Motor neuron (in vitro differentiated cells): ENCODE measurements at regions not wholly inside any gene's neighbourhood (a gene's known extent, or its start where the extent isn't known, plus 50 kb on each side); places are given as distances from the start of the nearest gene placed in this dataset.
A peak's percentile ranks its signal among the peaks of the same experiment; 100 is the strongest.

Experiments used
- ATAC-seq, 8 experiments: fragments of 200-7000 bp; cut with Tn5 transposase; replicated peaks in 6 of 8; 2 replicates each; pipeline ENCODE4 v1.8.0; 2021; ENCODE audit warnings: mild to moderate bottlenecking in 8 of 8, moderate library complexity in 8 of 8
- H3K27ac ChIP-seq, 2 donors: fragments of 250-450 bp; sonication (Bioruptor Pico); 2 replicates each; pipeline ENCODE4 v1.9.0; 2021; ENCODE audit warnings: antibody characterized with exemption in 2 of 2, mild to moderate bottlenecking in 2 of 2, moderate library complexity in 1 of 2
- H3K4me1 ChIP-seq, 2 donors: fragments of 250-450 bp; sonication (Bioruptor Pico); replicated peaks in 1 of 2; 2 replicates each; pipeline ENCODE4 v1.6.1; 2021; ENCODE audit warnings: antibody characterized with exemption in 2 of 2, mild to moderate bottlenecking in 2 of 2, moderate library complexity in 1 of 2
- H3K4me3 ChIP-seq, 5 donors: fragments of 250-450 bp; sonication (Bioruptor Pico); 2 replicates each; pipeline ENCODE4 v1.9.0; 2021; ENCODE audit warnings: antibody characterized with exemption in 5 of 5, mild to moderate bottlenecking in 5 of 5, moderate library complexity in 4 of 5
- WGBS, 10 experiments: fragments of 450-650 bp; shearing (Covaris generic); methylation state at CpG; one replicate each; pipeline ENCODE4 v1.0.0; 2022; 5-methylcytosine and 5-hydroxymethylcytosine counted together
- in situ Hi-C, 9 experiments: fragments of 400-800 bp; cut with MboI; loops; one replicate each; pipeline ENCODE4 v1.15.0; 2021; ENCODE audit warnings: low sequenced_read_pairs in 9 of 9, low pct_unique_long_range_greater_than_20kb in 2 of 9; ENCODE audit not compliant: unreplicated experiment in 9 of 9

DNA sequence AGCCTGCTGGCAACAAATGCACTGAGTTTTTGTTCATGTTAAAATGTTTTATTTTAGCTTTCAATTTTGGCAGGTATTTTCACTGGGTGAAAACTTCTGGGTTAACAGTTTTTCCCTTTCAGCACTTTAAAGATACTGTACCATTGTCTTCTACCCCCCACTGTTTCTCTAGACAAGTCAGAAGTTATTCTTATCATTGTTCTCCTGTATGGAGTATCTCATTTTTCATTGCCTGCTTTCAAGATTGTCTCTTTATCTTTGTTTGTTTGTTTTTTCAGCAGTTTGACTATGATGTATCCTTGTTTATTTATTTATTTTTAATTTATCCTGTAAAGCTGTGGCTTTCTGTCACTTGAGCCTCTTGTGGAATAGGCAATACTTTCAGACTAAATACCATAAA, 277.0 kb downstream of the ICOS start:
- in situ Hi-C loops, result no loop called here
- no peak overlapping the region for H3K27ac ChIP-seq

DNA sequence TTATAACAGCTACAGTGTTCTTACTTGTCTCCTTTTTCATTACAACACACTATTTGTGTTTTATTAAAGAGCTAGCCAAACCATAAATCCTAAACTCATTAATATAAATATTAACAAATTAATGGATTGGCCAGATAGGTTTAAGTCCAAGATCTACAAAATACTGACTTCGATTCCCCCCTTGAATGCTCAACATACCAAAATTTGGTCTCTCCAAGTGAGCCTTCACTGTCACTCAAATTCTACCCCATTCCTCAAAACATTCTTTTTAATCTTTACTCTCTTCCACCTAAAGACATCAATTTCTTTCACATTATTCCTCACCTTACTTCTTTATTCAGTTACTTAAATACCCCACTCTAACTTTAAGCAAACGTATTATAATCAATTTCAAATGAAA, 281.5 kb downstream of the ICOS start:
- Histone ChIP-seq H3K27ac (no peak overlapping the region), H3K4me3 (no peak overlapping the region), H3K4me1 (no peaks in the 10 kb centered on the region)
- 5 to 100% (median 82%) methylated on average over 1 to 2 of the region's 2 CpGs; no CpG with 5 or more reads in 1 of the 10 experiments for WGBS, 10 experiments
- no peak for ATAC-seq
- in situ Hi-C loops, result no loop called here

More for the DNA sequence above, 277.0 kb downstream of the ICOS start:
- Histone ChIP-seq H3K4me3 (no peak overlapping the region), H3K4me1 (no peaks in the 10 kb centered on the region)
- no peak for ATAC-seq

DNA sequence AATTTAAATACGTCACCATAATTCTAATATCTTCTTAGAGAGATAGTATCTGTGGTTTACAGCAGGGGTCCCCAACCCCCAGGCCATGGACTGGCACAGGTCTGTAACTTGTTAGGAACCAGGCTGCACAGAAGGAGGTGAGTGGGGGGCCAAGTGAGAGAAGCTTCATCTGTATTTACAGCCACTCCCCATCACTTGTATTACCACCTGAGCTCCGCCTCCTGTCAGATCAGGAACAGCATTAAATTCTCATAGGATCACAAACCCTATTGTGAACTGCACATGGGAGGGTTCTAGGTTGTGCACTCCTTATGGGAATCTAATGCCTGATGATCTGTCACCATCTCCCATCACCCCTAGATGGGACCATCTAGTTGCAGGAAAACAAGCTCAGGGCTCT, 282.6 kb downstream of the ICOS start:
- in situ Hi-C loops, result no loop called here
- H3K27ac ChIP-seq, result no peak overlapping the region
- no peaks in the 10 kb centered on the region for H3K4me1 ChIP-seq
- WGBS, 10 experiments, result 0 to 100% (median 50%) methylated on average over 1 to 2 of the region's 2 CpGs; no CpG with 5 or more reads in 4 of the 10 experiments
- H3K4me3 ChIP-seq, result no peak overlapping the region
- ATAC-seq, result no peak

DNA sequence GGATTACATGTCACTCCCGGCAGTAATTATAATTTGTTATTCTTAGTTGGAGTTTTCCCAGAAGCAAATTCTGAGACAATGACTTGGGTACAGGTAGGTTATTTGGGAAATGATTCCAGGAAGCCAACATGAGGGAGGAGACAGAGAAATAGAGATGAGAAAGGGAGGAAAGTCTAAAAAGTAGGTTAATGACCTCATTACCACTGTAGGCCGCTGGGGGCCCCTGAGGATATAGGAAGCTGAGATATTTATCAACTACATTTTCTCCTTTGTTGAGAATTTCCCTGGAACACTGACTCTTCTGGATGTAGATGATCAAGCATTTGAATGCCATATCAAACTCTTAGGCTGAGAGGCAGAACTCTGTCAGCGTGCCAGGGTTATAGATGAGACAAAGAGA, 284.3 kb downstream of the ICOS start:
- ATAC-seq, result no peak
- no peak overlapping the region for H3K4me3 ChIP-seq
- WGBS, 10 experiments, result 19 to 100% (median 90%) methylated on average over 1 to 3 of the region's 3 CpGs; no CpG with 5 or more reads in 2 of the 10 experiments
- no peak overlapping the region for H3K27ac ChIP-seq
- H3K4me1 ChIP-seq, result peaks cover 2 to 5% of the 10 kb centered on the region in 2 donors
- in situ Hi-C loops, result no loop called here

DNA sequence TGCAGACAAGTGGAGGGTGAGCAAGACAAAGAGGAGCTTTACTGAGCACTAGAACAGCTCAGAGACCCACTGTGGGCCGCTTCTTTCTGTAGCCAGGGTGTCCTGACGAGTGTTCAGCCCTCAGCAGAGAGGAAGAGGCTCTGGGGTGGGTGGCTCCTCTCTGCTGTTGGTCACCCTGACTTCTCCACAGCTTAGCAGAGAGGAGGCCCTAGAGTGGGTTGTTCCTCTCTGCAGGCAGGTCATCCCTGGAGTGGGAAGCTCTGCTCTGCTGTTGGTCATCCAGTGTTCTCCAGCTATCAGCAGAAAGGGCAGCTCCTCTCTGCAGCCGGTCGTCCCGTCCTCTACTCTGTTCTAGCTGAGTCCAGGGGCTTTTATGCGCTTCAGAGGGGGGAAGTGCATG, 286.5 kb downstream of the ICOS start:
- in situ Hi-C loops, result no loop called here
- no peak for ATAC-seq
- 0 to 100% (median 82%) methylated on average over 1 to 5 of the region's 6 CpGs; no CpG with 5 or more reads in 4 of the 10 experiments for WGBS, 10 experiments
- Histone ChIP-seq H3K4me3 (no peak overlapping the region), H3K27ac (no peak overlapping the region), H3K4me1 (peaks cover 6 to 19% of the 10 kb centered on the region in 2 donors)

DNA sequence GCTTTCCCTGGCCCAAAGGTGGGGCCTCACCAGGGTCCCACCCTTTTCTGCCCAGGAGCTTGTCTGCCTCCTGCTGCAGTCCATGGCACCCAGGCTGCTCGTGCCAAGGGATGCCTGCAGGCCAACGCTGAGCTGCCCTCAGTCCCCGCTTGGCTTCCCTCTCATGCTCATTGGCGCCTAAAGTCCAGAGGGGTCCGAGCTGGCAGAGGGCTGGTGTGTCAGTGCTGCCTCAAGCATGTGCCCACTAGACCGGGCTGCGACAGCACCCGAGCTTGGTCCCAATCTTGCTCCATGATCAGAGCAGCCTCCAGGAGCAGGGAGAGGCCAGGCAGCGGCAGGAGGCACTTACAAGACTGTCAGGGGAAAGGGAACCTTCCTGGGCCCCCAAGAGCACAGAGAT, 287.0 kb downstream of the ICOS start:
- H3K4me3 ChIP-seq, result no peak overlapping the region
- peaks cover 11 to 24% of the 10 kb centered on the region in 2 donors for H3K4me1 ChIP-seq
- no peak for ATAC-seq
- WGBS, 10 experiments, result 70 to 100% (median 94%) methylated on average over 1 to 5 of the region's 9 CpGs; no CpG with 5 or more reads in 6 of the 10 experiments
- H3K27ac ChIP-seq, result no peak overlapping the region
- in situ Hi-C loops, result no loop called here

DNA sequence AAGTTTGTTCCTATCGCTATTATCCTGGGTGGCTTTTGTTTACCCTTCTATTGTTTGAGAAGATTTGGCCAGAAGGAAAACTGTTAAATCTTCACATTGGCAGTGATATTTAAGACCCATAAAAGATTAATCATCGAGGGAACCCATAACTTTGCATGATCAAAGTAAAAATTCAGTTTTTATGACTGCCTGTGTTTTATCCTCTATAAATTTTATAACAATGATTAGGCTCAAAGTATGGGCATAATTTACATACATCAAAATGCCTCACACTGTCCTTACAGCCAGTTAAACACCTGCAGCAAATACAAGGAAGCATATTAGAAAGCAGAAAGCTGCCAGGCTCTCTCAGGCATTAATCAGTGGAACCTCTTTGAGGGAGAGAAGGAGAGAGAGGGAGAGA, 289.1 kb downstream of the ICOS start:
- Histone ChIP-seq H3K27ac (no peak overlapping the region), H3K4me1 (peaks cover 11 to 29% of the 10 kb centered on the region in 2 donors), H3K4me3 (no peak overlapping the region)
- in situ Hi-C loops, result no loop called here
- WGBS, 10 experiments, result 17 to 82% (median 43%) methylated on average over 2 of the region's 2 CpGs; no CpG with 5 or more reads in 2 of the 10 experiments
- ATAC-seq, result peak in 3 of 8 experiments; percentile 12 to 61 (median 24)

DNA sequence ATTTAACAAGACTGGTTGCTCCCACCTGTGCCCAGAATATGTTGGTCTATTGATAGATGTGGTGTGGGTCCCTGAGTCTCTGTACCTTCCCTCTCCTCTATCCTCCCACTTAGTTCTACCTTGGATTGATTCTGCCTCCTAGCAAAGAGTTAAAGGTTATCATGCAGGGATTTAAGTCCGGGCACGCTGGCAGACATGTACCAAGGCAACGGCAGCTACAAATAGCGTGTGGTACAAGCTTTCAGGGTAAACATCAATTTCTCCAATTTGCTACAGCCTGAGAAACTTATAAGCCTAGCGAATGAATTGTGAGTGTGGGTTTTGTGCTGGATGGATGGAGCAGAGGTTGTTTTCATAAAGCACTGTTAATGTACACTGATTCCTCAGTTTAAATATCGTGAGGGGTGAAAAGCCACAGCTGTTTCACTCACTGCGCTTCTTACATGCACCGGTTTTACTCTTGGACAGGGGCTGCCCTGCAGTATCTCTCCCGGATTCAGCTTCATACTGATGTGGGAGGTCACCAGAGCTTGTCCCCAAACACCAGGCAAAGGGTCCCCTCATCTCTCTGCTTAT, 289.8 kb downstream of the ICOS start:
- ATAC-seq, result peak in 1 of 8 experiments; percentile 18
- Histone ChIP-seq H3K4me3 (no peak overlapping the region), H3K4me1 (peaks cover 11 to 29% of the 10 kb centered on the region in 2 donors), H3K27ac (no peak overlapping the region)
- in situ Hi-C loops, result no loop called here
- WGBS, 10 experiments, result 54 to 100% (median 87%) methylated on average over 3 to 9 of the region's 9 CpGs; no CpG with 5 or more reads in 1 of the 10 experiments

DNA sequence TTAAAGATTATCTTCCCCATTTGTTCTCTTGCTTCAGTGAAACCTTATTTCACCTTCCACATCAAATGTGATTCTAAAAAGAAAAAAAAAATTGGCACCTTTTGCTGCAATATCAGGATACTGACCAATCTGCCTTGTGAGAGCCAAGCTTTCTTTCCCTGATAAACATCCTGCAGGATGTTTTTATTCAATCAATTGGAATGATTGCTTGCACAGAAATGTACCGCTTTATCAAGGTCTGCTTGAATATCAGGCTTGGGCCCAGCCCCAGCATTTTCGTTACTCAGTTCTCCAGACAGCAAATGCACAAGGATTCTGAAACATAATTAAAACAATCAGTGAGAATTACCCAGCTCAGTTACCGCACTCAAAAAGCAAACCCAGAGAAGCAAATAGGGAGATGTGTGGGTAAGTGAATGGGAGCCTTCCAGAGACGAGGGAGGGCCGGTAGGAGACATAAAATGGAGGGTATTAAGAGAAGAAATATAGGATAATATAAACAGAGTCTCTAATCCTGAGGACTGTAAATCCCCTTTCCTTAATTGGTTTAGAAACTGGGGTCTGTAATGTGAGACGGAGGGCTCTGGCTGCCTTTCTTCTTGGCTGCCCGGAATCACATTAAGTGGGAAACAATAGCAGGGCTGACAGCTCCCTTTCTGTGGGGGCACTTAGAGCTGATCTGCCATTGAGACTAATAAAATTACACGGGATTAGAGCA, 291.8 kb downstream of the ICOS start:
- Histone ChIP-seq H3K4me1 (peaks cover 11 to 29% of the 10 kb centered on the region in 2 donors), H3K4me3 (no peak overlapping the region), H3K27ac (peak overlapping the region in 1 of 2 donors; percentile 1)
- 4 to 44% (median 24%) methylated on average over 1 to 6 of the region's 8 CpGs; no CpG with 5 or more reads in 1 of the 10 experiments for WGBS, 10 experiments
- in situ Hi-C loops, result no loop called here
- ATAC-seq, result peak in 5 of 8 experiments; percentile 65 to 81 (median 75)

DNA sequence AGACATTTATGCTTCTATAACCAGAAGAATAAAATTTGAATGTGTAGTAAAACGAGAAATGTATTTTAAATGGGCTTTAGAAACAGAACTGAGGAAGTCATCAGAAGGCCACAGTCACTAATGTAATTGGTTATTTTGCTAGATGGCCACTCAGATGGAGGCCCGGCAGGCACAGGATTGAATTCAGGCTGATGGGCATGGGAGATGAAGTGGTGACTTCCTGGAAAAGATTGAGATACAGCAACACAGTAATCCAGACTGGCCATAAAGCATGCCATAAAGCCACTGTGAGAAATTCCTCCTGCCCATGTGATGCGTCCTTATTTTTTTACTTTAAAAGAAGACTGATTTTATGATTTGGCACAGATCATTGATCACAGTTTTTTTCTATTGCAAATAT, 297.7 kb downstream of the ICOS start:
- in situ Hi-C loops, result no loop called here
- ATAC-seq, result no peak
- WGBS, 10 experiments, result 5 to 100% (median 62%) methylated on average over 1 to 3 of the region's 3 CpGs; no CpG with 5 or more reads in 2 of the 10 experiments
- no peak overlapping the region for H3K27ac ChIP-seq
- no peak overlapping the region for H3K4me3 ChIP-seq
- no peaks in the 10 kb centered on the region for H3K4me1 ChIP-seq

DNA sequence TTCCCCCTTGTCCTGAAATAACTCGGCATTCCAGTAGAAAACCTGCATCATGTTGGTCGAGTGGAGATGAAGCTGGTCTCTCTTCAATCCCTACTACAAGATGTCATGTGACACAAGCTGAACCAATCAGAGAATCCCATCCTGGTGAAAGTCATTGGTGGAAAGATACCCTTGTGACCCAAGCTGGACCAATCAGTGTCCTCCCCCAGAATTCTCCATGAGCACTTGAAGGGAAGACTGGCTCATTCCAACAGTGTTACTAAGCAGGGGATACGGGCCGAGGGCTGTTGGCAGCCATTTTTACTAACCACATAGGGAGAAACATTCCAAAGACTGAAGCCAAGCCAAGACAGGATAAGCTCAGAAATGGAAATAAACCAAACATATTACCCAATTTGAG, 298.3 kb downstream of the ICOS start:
- Histone ChIP-seq H3K27ac (no peak overlapping the region), H3K4me1 (no peaks in the 10 kb centered on the region), H3K4me3 (no peak overlapping the region)
- ATAC-seq, result no peak
- whole genome bisulfite sequencing, 10 experiments, result 0 to 94% (median 85%) methylated on average over 1 to 4 of the region's 4 CpGs; no CpG with 5 or more reads in 1 of the 10 experiments
- in situ Hi-C loops, result no loop called here

DNA sequence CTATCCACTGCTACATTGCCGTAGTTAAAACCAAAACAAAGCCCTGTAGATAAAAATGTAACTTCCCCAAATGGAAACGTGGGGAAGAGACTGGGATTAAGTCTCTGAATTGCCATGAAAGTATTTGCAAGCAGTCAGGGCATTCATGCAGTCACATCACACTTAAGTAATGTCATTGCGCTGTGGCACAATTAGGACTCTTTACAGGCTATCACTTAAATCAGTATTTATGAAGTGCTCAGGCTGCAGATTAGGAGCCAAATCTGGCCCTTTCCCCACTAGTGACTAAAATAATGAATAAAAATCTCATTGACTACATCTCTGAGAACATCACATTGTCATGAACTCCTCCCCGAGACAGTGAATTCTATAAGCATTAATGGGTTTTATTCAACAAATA, 300.9 kb downstream of the ICOS start:
- Histone ChIP-seq H3K27ac (no peak overlapping the region), H3K4me3 (no peak overlapping the region), H3K4me1 (no peaks in the 10 kb centered on the region)
- 29 to 100% (median 78%) methylated on average over 1 to 4 of the region's 4 CpGs; no CpG with 5 or more reads in 1 of the 10 experiments for WGBS, 10 experiments
- in situ Hi-C loops, result no loop called here
- ATAC-seq, result no peak

DNA sequence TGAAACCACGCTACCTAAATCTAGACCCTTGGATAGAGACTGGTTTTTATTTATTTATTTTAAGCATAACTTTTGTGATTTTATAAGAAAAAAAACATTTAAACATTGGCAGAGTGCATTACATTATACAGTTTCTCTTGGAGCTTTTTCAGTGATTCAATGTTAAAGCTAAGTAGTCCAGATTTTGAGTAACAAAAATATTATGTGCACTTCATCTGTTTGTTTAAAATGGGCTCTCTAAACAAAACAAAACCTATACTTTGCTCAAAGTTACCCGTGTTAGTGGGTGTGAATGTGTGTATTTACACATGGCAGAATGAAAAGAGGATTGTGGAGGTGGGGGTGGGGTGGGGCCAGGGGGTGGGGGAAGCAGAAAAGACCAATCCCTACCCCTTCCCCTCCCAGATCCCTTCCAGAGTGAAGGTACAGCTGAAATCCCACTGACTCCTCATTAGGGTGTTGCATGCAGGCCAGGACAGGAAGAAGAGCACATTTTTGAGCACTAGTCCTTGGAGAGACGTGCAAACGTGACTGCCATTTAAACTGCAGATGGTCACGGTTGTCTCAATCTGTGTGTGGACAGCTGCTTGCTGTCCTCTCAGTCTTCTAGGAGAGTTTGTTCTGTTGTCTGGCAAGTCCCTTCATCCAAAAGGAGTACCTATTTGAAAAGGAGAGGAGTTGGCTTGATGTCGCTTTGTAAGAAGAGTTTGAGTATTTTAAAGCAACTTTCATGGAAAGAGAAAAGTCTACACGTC, 303.0 kb downstream of the ICOS start:
- in situ Hi-C loops, result no loop called here
- Histone ChIP-seq H3K27ac (no peak overlapping the region), H3K4me1 (no peaks in the 10 kb centered on the region), H3K4me3 (no peak overlapping the region)
- 8 to 96% (median 70%) methylated on average over 1 to 6 of the region's 7 CpGs for WGBS, 10 experiments
- peak in 1 of 8 experiments; percentile 41 for ATAC-seq
